ENCODE measurements at regions not wholly inside any gene's neighbourhood (a gene's known extent, or its start where the extent isn't known, plus 50 kb on each side); places are given as distances from the start of the nearest gene placed in this dataset.

DNA sequence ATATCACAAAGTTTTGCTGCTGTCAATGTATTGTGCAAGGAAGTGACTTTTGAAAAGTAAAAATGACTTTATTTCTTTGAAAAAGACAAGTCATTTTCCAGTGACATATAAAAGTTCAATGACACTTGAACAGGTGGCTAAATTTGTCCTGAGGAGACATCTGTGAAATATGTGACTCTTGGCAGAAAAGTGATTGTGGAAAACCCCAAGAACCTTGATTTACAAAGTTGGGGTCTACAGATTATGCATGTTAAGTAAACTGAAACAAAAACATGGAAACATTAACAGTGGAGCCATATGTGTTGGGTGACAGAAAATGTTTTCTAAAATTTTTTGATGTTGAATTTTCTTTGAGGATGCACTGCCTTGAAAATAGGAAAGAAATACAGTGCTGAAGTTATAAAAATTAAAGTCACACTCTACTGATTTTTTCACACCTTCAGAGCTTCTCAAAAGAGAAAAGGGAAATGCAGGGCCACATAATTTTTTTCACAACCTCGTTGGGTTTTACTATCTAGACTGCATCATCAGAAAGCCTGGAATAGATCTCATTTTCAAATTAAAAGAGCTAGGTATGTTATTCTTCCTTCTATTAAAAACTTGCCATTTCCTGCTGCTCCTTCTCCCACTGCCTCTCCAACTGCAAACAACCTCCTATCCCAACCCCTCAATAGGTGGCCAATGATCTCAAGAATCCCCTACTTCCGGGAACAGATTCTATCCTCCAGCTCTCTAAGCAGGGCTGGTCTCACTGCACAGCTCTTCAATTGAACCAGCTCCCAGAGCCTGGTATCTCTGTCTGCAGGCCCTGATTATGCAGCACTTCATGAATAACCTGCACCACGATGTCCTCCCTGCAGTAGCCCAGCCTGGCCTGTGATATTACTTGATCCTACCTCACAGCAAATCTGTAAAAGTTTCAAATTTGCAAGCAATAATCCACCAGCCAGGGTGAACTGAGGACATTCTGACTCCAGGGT lies 570.8 kb upstream of the CPEB2 start:
- TF ChIP-seq GATA2 (IDR thresholded peaks at IDR 0.05; ENCODE audit: low read depth, low read length) (no peak), GATA3 (IDR thresholded peaks at IDR 0.05; ENCODE audit: low read depth, low read length) (no peak)

Measured in SH-SY5Y (cell line).